ENCODE measurements at regions not wholly inside any gene's neighbourhood (a gene's known extent, or its start where the extent isn't known, plus 50 kb on each side); places are given as distances from the start of the nearest gene placed in this dataset.

DNA sequence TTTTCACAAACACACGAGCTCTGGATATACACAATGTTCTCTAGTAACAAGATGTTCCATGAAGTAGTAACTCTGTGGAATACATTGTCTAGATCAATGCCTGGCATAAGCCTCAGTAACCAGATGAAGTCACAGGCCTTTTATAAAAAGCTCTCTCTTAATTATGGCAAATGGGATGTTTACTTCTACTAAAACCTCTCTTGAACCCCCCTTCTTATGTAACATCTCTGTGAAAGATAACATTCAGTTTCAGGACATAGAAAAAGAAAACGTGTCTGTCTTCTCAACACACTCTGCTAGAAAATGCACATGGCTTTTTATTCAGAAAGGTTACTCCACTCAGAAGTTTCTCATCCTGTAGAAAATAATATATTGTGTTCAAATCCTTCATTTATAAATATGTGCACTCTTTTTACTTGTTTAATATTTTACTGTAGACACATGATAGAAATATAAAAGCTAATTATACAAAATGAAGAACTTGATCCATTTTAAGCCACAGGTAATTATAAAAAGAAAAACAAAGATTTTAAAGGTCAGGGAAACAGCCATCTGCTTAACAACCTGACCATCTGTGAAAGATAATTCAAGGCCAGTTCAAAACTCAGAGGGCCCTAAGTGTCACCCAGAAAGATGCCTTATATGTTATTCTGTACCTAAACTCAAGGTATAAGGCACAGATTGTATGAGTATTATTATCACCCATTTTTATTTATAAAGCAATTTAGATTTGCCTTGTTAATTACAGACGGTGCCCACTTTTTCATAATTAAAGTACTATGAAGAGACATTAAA lies 812.0 kb downstream of the CDH18 start:
- DNase-seq (ENCODE audit: low read depth), result no peak
- H3K4me3 ChIP-seq (ENCODE audit: low read depth, low read length), result no peak overlapping the region
- TF ChIP-seq, protein P1, sequence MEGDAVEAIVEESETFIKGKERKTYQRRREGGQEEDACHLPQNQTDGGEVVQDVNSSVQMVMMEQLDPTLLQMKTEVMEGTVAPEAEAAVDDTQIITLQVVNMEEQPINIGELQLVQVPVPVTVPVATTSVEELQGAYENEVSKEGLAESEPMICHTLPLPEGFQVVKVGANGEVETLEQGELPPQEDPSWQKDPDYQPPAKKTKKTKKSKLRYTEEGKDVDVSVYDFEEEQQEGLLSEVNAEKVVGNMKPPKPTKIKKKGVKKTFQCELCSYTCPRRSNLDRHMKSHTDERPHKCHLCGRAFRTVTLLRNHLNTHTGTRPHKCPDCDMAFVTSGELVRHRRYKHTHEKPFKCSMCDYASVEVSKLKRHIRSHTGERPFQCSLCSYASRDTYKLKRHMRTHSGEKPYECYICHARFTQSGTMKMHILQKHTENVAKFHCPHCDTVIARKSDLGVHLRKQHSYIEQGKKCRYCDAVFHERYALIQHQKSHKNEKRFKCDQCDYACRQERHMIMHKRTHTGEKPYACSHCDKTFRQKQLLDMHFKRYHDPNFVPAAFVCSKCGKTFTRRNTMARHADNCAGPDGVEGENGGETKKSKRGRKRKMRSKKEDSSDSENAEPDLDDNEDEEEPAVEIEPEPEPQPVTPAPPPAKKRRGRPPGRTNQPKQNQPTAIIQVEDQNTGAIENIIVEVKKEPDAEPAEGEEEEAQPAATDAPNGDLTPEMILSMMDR (IDR thresholded peaks at IDR 0.05; ENCODE audit: low read depth, low read length, missing control alignments), result no peak

DNA sequence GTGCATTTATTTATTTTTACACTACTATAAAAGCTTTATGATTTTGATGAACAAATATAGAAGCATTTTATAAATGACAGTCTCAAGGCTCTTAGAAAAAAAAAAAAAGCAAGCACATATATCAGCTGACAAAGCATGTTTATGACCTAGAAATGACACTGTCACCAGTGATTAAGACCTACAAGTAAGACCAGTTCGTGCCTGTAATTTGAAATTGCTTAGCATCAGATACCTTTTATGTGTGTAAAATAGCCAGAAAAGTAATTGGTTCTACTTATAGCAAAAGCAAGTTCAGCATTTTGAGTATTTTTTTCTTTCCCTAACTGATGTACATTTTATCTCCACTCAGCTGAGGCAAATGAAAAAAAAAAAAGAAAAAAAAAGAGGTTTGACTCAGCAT lies 808.4 kb downstream of the CDH18 start:
- no peak for DNase-seq (ENCODE audit: low read depth)
- TF ChIP-seq, protein P1 (IDR thresholded peaks at IDR 0.05; ENCODE audit: low read depth, low read length, missing control alignments), result no peak
- no peak overlapping the region for H3K4me3 ChIP-seq (ENCODE audit: low read depth, low read length)

DNA sequence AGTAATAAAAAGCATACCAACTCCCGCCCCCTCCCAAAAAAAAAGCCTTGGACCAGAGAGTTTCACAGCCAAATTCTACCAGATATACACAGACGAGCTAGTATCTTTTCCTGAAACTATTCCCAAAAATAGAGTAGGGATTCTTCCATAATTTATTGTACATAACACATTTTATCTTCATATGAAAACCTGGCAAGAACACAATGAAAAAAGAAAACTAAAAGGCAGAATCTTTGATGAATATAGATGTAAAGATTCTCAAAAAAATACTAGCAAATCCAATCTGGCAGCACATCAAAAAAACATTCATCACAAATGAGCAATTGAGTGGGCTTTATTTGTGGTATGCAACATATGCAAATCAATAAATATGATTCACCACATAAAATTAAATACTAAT lies 798.8 kb downstream of the CDH18 start:
- no peak for DNase-seq (ENCODE audit: low read depth)
- TF ChIP-seq, protein P1 (IDR thresholded peaks at IDR 0.05; ENCODE audit: low read depth, low read length, missing control alignments), result no peak
- H3K4me3 ChIP-seq (ENCODE audit: low read depth, low read length), result no peak overlapping the region

DNA sequence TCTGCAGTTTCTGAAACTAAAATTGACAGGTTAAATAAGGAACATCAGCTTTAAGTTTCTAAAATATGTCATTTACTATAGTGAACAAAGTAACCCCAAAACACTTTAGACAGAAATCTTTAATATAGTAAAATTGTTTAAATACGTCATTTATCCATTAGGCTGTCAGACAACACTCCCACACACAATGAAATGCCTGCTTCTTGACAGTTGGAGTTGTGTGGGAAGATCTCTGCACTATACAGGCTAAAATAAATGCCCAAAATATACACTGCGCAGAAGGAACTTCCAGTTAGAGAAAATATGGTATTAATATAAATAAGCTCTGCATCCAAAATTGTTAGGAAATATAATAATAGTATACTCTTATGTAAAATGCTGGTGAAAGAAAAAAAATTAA lies 794.4 kb downstream of the CDH18 start:
- H3K4me3 ChIP-seq (ENCODE audit: low read depth, low read length), result no peak overlapping the region
- no peak for DNase-seq (ENCODE audit: low read depth)
- TF ChIP-seq, protein P1 (IDR thresholded peaks at IDR 0.05; ENCODE audit: low read depth, low read length, missing control alignments), result no peak

DNA sequence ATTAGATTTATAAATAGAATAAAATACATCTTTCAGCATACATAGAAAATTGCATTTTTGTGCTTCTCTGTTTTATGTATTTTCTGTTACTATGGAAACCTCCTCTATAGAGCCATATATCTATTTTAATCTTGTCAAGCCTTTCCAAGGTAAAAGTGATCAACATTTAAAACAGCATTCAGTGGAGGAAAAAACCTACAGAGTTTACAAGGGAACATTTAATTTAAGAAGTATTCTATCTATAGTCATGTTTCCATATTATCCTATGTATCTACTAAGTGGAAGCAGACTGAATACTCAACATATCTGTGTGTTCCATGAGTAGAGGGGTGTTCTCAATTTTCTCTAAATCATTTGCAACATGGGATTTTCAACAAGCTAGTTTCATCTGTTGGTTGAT lies 791.4 kb downstream of the CDH18 start:
- no peak for DNase-seq (ENCODE audit: low read depth)
- no peak overlapping the region for H3K4me3 ChIP-seq (ENCODE audit: low read depth, low read length)
- TF ChIP-seq, protein P1 (IDR thresholded peaks at IDR 0.05; ENCODE audit: low read depth, low read length, missing control alignments), result no peak

DNA sequence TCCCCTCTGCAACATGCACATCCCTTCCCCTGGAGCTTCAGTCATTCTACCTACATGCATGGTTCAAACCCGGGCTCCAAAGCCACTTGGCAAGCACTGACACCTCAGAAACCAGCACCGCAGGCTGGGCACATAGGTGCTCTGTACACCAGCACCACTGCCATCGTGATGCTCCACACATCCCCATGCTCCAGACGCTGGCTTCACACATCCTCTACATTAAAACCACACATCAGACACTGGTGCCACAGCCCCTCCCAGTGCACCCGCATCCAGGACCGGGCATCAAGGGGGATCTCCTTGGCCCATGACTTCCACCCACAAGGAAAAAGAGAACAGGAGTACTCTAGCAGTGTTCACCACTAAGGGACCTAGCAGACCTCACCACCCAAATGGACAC lies 787.7 kb downstream of the CDH18 start:
- no peak for DNase-seq (ENCODE audit: low read depth)
- TF ChIP-seq, protein P1 (IDR thresholded peaks at IDR 0.05; ENCODE audit: low read depth, low read length, missing control alignments), result no peak
- H3K4me3 ChIP-seq (ENCODE audit: low read depth, low read length), result no peak overlapping the region

DNA sequence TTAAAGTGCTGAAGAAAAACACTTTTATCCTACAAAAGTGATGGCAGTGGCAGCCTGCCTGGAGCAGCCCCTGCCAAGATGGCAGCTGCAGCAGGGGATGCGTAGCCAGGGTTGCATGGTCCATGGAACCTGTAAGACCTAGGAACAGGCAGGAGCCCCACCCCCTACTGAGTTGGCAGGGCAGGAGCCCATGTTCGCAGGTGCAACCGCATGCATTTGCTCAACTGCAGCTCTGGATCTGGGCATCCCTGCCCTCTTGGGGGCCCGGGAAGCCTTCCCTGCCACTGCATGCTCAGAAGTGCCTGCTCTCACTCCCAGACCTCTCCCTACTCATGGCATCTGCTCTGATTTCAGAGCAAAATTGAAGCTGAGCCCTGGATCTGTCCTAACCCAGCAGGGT lies 779.6 kb downstream of the CDH18 start:
- TF ChIP-seq, protein P1 (IDR thresholded peaks at IDR 0.05; ENCODE audit: low read depth, low read length, missing control alignments), result no peak
- no peak for DNase-seq (ENCODE audit: low read depth)

More for the DNA sequence above, 779.6 kb downstream of the CDH18 start:
- H3K4me3 ChIP-seq (ENCODE audit: low read depth, low read length), result no peak overlapping the region

All from GM12864 (cell line).